Gastroesophageal sphincter (tissue), 3 donors: ENCODE measurements at regions not wholly inside any gene's neighbourhood (a gene's known extent, or its start where the extent isn't known, plus 50 kb on each side); places are given as distances from the start of the nearest gene placed in this dataset.

Experiments
- POLR2A ChIP-seq, 2 donors: fragments of 450-650 bp; IDR thresholded peaks; one replicate each; pipeline ENCODE4 v1.6.1; 2017; ENCODE audit warnings: antibody characterized with exemption in 2 of 2, mild to moderate bottlenecking in 2 of 2, moderate library complexity in 1 of 2
- POLR2AphosphoS5 ChIP-seq: sonication (generic); formaldehyde crosslinking; IDR thresholded peaks from one replicate; pipeline ENCODE4 v1.6.1; 2017; ENCODE audit warnings: antibody characterized with exemption
- TF ChIP-seq, protein P1 (sequence below), 4 experiments: fragments of 200-600 bp in 2 of 4; fragments of 450-650 bp in 2 of 4; sonication (generic) in 1 of 4; IDR thresholded peaks; one replicate each; pipeline ENCODE4 v1.5.1; 2017 to 2019; ENCODE audit warnings: antibody characterized with exemption in 4 of 4, mild to moderate bottlenecking in 2 of 4, moderate library complexity in 2 of 4

DNA sequence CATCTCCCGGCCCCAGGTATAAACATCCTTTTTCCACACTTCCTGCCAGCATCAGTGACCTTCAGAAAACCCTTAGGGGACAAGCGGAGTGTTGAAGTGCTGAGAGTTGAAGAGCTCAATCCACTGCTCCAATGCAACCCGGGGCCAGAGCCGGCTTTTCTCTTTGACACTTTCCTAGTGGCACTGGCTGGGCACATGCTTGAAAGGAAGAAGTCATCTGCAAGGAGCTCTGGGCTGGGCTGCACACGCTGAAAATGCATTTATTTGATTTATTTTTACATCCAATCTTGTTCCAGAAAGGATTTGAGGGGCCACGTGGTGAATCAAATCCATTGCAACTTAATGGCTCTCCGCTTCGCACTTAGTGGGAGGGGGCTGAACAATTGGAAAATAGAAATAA lies 229.0 kb upstream of the DIO3 start:
- TF ChIP-seq, protein P1, sequence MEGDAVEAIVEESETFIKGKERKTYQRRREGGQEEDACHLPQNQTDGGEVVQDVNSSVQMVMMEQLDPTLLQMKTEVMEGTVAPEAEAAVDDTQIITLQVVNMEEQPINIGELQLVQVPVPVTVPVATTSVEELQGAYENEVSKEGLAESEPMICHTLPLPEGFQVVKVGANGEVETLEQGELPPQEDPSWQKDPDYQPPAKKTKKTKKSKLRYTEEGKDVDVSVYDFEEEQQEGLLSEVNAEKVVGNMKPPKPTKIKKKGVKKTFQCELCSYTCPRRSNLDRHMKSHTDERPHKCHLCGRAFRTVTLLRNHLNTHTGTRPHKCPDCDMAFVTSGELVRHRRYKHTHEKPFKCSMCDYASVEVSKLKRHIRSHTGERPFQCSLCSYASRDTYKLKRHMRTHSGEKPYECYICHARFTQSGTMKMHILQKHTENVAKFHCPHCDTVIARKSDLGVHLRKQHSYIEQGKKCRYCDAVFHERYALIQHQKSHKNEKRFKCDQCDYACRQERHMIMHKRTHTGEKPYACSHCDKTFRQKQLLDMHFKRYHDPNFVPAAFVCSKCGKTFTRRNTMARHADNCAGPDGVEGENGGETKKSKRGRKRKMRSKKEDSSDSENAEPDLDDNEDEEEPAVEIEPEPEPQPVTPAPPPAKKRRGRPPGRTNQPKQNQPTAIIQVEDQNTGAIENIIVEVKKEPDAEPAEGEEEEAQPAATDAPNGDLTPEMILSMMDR (IDR thresholded peaks at IDR 0.05): no peak
- TF ChIP-seq POLR2AphosphoS5 (no peak), POLR2A (IDR thresholded peaks at IDR 0.05) (no peak)
